Spinal cord (tissue), 9 donors: ENCODE measurements at regions not wholly inside any gene's neighbourhood (a gene's known extent, or its start where the extent isn't known, plus 50 kb on each side); places are given as distances from the start of the nearest gene placed in this dataset.

Source experiments
- DNase-seq, 6 donors: peaks; one replicate each; pipeline versions ENCODE4 v3.0.0 to v3.0.0-alpha.2; 2013 to 2015; ENCODE audit warnings: low spot score in 6 of 6, low read depth in 4 of 6
- H3K27ac ChIP-seq: one replicate; pipeline ENCODE4 v1.5.1; 2013; ENCODE audit warnings: low read depth, low read length, control low read depth
- H3K27me3 ChIP-seq: one replicate; pipeline ENCODE4 v1.6.1; 2013; ENCODE audit warnings: low read length; ENCODE audit not compliant: control insufficient read depth, insufficient read depth
- H3K36me3 ChIP-seq: one replicate; pipeline ENCODE4 v1.6.1; 2013; ENCODE audit warnings: low read length; ENCODE audit not compliant: control insufficient read depth, insufficient read depth
- H3K4me1 ChIP-seq: one replicate; pipeline ENCODE4 v1.6.1; 2013; ENCODE audit warnings: low read length; ENCODE audit not compliant: control insufficient read depth, insufficient read depth
- H3K4me3 ChIP-seq: one replicate; pipeline ENCODE4 v1.5.1; 2013; ENCODE audit warnings: low read depth, low read length, control low read depth
- H3K9me3 ChIP-seq: one replicate; pipeline ENCODE4 v1.6.1; 2013; ENCODE audit warnings: low read length; ENCODE audit not compliant: control insufficient read depth, insufficient read depth
- WGBS: methylation state at CpG from one replicate; pipeline ENCODE4 v1.1.5; 2013; ENCODE audit warnings: missing lambda C conversion rate; ENCODE audit not compliant: insufficient coverage; 5-methylcytosine and 5-hydroxymethylcytosine counted together
- donor health status: healthy.

DNA sequence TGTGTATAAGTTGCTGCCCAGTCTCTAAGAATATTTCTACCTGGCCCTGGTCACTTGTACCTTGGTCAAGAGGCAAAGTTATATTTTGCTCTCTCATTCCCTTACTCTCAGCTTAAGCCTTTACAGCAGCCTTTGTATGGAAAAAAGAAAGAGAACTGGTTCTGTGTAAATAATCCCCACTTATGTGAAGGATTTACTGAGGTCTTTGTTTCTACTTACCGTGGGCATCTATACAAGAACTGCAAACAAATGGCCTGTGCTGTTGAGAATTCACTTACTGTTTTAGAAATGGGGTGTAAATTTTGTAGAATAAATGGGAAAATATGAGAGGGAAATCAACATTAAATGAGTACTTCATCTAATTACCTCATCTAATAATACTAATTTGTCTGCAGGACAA lies 267.4 kb downstream of the PCDH20 start:
- Histone ChIP-seq H3K4me1 (no peaks in the 10 kb centered on the region), H3K9me3 (peaks cover 3% of the 10 kb centered on the region), H3K27me3 (no peaks in the 10 kb centered on the region), H3K27ac (no peak overlapping the region), H3K36me3 (no peaks in the 10 kb centered on the region), H3K4me3 (no peak overlapping the region)
- no peak for DNase-seq
- no CpG with 5 or more reads among the region's 1 CpG for WGBS

DNA sequence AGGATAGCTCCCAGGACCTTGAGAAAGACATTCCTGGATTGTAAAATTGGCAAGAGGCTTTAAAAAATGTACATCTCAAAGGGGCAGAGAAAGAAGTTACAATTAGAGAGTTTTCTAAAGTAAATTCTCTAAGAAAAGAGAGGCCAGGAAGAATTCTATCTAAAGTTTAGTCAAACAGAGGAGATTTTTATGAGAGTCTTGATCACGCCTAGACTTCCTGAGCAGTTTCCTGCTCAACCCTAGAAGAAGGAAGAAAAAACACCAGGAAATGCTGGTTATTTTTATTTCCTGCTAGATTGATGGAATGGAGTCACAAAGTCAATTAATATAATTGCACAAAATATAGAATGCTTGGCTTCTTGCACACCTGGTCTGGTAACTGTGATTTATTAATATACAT lies 269.1 kb downstream of the PCDH20 start:
- peaks cover 3% of the 10 kb centered on the region for H3K9me3 ChIP-seq

DNA sequence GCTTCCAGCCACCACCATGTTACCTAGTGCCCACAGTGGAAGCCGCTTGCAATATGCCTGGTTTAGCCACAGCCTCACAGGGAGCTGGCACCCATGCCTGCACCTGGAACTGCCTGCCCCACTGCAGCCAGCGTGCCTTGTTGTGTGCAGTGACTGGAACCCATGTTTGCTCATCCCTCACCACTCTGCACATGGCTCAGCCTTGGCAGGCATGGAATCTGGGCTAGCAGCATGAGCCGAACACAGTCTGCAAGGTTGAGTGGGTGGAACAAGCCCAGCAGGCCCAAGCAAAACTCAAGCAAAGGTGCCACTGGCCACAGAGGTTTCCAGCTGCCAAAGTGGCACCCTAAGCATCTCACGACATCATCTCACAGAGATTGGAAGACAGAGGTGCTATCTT lies 269.5 kb downstream of the PCDH20 start:
- DNase-seq, result no peak
- Histone ChIP-seq H3K27me3 (no peaks in the 10 kb centered on the region), H3K36me3 (no peaks in the 10 kb centered on the region), H3K9me3 (peaks cover 3% of the 10 kb centered on the region), H3K4me3 (no peak overlapping the region), H3K27ac (no peak overlapping the region), H3K4me1 (no peaks in the 10 kb centered on the region)
- WGBS, result 92% methylated on average over 3 of the region's 4 CpGs

More for the DNA sequence above, 269.1 kb downstream of the PCDH20 start:
- no peak for DNase-seq
- Histone ChIP-seq H3K27me3 (no peaks in the 10 kb centered on the region), H3K36me3 (no peaks in the 10 kb centered on the region), H3K27ac (no peak overlapping the region), H3K4me1 (no peaks in the 10 kb centered on the region), H3K4me3 (no peak overlapping the region)
- 100% methylated on average over 1 of the region's 1 CpG for WGBS

DNA sequence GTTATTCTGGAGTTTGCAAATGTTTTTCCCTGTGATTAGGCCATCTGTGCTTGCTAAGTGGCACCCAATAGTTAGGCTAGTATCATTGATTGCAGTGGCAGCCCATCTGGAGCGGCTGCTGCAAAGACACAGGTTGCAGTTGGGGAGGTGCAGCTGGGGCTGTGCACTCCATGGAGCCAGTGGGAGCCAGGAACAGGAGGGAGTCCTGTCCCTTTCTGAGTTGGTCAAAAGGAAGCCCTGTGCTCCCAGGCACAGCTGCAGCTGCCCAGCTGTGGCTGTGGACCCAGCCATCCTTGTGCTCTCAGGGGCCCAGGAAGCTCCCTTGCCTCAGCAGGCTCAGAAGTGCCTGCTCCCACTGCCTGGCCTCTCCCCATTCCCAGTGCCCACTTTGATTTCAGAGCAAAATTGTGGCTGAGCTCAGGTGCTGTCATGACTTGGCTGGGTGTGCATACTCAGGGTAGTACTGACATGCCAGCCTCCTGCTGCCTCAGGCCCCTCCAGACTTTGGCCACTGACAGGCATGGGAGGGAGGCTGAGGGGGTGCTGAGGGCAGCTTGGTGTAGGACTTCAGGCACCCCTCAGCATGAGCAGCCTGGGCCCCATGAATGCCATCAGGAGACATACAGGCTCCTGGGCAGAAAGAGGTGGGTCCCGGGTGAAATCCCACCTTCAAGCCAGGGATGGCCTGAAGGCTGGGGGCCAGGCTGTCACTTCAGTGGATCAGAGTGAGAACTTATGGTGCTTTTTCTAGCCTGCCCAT lies 270.6 kb downstream of the PCDH20 start:
- H3K27ac ChIP-seq, result no peak overlapping the region
- no peak for DNase-seq
- H3K36me3 ChIP-seq, result no peaks in the 10 kb centered on the region
- peaks cover 3% of the 10 kb centered on the region for H3K9me3 ChIP-seq
- 93% methylated on average over 2 of the region's 2 CpGs for WGBS
- no peaks in the 10 kb centered on the region for H3K4me1 ChIP-seq
- H3K27me3 ChIP-seq, result no peaks in the 10 kb centered on the region
- no peak overlapping the region for H3K4me3 ChIP-seq

DNA sequence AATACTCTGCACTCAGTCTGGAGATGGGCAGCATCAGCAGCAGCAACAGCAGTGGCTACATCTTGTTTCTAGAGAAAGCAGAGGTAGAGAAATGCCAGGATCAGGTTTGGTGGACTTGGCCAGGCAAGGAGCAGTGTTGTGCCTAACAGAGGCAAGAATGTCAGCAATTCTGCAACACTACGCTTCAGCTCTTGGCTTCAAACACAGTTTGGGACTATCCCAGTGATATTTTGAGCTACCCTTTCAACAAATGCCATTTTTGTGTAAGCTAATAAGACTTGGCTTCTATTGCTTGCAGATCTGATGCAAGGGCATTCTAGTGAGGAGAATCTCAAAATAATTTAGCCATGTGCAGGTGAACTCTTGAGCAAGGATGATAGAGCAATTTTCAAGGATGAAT lies 271.3 kb downstream of the PCDH20 start:
- H3K4me1 ChIP-seq, result no peaks in the 10 kb centered on the region
- H3K27ac ChIP-seq, result no peak overlapping the region
- DNase-seq, result no peak
- H3K9me3 ChIP-seq, result peaks cover 3% of the 10 kb centered on the region
- no peak overlapping the region for H3K4me3 ChIP-seq
- H3K36me3 ChIP-seq, result no peaks in the 10 kb centered on the region
- no peaks in the 10 kb centered on the region for H3K27me3 ChIP-seq
- WGBS, result 100% methylated on average over 1 of the region's 1 CpG

DNA sequence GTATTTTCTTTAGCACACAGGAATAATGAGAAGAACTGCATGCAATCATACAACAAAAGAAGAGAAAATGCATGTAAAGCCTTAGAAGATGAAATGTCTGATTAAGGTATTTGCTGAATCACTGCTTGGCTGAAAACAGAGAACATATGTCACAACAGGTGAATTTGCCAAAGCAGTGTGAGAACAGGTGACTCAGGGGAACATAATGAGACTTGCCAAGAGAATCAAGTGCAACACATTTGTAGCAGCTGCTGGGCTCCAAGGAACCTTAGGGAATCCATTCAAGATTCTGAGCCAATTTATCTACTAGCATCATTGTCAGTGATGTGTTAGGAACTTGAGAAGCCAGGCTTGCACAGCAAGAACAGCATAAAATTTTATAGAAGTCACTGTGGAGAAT lies 273.1 kb downstream of the PCDH20 start:
- no peak overlapping the region for H3K27ac ChIP-seq
- no peaks in the 10 kb centered on the region for H3K4me1 ChIP-seq
- DNase-seq, result peak in 1 of 6 donors; percentile 59
- H3K9me3 ChIP-seq, result peaks cover 3% of the 10 kb centered on the region
- H3K27me3 ChIP-seq, result no peaks in the 10 kb centered on the region
- no peak overlapping the region for H3K4me3 ChIP-seq
- no peaks in the 10 kb centered on the region for H3K36me3 ChIP-seq

DNA sequence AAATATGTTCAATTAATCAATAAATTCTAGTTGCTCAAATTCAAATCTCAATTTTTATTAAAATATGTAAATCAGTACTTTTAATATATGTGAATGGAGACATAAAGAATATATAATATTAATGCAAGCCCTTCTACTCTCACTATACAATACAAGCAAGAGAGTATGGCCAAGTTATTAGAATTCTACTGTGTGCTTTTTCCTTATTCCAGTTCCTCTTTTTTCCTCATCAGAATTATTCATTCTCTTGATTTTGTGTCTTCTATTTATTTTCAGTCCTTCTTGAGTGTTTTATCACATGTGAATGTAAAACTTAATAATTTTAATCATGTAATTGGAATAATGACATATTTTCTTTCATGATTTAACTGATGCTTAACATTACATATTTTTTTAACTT lies 276.8 kb downstream of the PCDH20 start:
- Histone ChIP-seq H3K4me3 (no peak overlapping the region), H3K27ac (no peak overlapping the region), H3K27me3 (no peaks in the 10 kb centered on the region), H3K36me3 (no peaks in the 10 kb centered on the region), H3K9me3 (no peaks in the 10 kb centered on the region), H3K4me1 (no peaks in the 10 kb centered on the region)
- DNase-seq, result no peak

DNA sequence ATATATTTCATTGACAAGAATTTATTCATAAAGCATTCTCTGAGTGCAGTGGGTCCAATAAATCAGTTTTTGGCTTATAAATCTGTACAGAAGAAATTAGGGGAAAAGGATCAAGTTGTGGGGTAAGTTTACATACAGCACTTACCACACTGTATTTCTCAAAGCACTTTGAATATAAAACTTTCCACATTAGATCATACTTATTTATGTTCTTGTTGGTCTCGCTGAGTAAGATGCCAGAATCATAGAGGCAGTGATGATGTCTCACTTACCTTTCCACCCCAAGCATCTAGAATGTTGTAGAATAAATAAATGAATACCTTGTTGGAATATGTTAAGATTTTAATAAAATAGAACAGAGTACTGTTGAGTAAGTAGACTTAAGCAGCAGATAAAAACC lies 279.1 kb downstream of the PCDH20 start:
- Histone ChIP-seq H3K36me3 (no peaks in the 10 kb centered on the region), H3K9me3 (no peaks in the 10 kb centered on the region), H3K27ac (no peak overlapping the region), H3K4me3 (no peak overlapping the region), H3K27me3 (no peaks in the 10 kb centered on the region), H3K4me1 (no peaks in the 10 kb centered on the region)
- no CpG with 5 or more reads among the region's 1 CpG for WGBS
- no peak for DNase-seq

DNA sequence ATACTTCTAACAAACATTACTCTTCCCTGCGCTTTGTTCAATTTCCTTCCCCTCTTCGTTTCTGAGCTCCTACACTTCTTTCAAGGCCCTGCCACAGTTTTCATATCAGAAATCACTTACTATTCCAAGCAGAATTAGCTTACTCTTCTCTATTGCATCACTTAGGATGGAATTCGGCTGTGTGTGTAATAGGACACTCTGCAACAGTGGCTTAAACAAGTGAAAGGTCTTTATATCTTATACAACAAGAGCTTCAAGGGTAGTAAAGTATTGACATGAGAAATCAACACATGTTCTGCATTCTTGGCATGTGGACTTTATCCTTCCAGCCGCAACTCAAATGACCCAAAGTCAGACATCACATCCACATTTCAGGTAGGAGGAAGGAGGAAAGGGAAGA lies 279.6 kb downstream of the PCDH20 start:
- no peak for DNase-seq
- Histone ChIP-seq H3K36me3 (no peaks in the 10 kb centered on the region), H3K4me1 (no peaks in the 10 kb centered on the region), H3K9me3 (no peaks in the 10 kb centered on the region), H3K4me3 (no peak overlapping the region), H3K27me3 (no peaks in the 10 kb centered on the region), H3K27ac (no peak overlapping the region)
- 73% methylated on average over 2 of the region's 4 CpGs for WGBS

DNA sequence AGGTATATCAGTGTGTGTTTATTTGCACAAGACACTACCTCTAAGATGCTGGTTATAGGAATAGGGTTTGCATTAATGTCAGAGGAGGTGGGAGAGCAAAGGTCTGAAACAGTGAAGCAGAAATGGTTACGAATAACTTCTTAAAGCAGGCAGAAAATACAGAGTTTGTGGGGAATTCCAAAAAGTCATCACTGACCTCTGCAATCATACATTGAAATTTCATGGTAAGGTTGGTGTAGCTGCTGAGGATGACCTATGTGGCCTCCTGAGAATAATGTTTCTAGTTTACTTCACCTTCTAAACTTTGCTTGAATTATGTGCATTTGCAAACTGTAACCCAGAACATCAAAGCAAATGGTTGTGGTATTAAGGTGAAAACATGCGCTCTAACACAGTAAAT lies 280.1 kb downstream of the PCDH20 start:
- no CpG with 5 or more reads among the region's 2 CpGs for WGBS
- H3K9me3 ChIP-seq, result no peaks in the 10 kb centered on the region
- H3K4me1 ChIP-seq, result no peaks in the 10 kb centered on the region
- H3K36me3 ChIP-seq, result no peaks in the 10 kb centered on the region
- no peaks in the 10 kb centered on the region for H3K27me3 ChIP-seq
- H3K4me3 ChIP-seq, result no peak overlapping the region
- no peak overlapping the region for H3K27ac ChIP-seq
- DNase-seq, result no peak
